ENCODE measurements at regions not wholly inside any gene's neighbourhood (a gene's known extent, or its start where the extent isn't known, plus 50 kb on each side); places are given as distances from the start of the nearest gene placed in this dataset.

DNA sequence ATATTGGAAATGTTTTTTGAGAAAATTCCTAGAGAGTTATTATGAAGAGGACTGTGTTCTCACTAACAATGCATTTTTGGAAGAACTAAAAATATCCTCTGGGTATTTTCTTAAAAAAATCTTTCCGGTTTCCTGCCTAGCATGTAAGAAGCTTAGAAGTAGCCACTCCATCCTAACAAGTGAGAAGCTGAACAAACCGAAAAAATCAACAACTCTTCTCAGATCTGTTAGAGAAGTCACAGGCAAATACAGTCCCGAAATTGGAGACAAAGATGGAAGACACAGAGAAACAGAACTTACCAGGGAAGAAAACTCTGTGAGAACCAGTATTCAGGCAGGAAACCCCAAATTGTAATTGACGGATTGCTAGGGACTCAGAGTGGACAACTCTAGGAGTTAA is 173.0 kb downstream of the KLF12 start:
- Histone ChIP-seq H3K27me3 (ENCODE audit: insufficient read depth in 3 of 3, low read length in 2 of 3) (no peaks in the 10 kb centered on the region), H3K36me3 (ENCODE audit: insufficient read depth in 1 of 2, low read depth in 1 of 2) (no peaks in the 10 kb centered on the region), H3K4me3 (no peak overlapping the region), H3K4me1 (peaks cover 10% of the 10 kb centered on the region), H3K27ac (no peak overlapping the region), H3K9me3 (no peaks in the 10 kb centered on the region)
- ATAC-seq (no peak), DNase-seq (no peak)
- TF ChIP-seq, protein P1, sequence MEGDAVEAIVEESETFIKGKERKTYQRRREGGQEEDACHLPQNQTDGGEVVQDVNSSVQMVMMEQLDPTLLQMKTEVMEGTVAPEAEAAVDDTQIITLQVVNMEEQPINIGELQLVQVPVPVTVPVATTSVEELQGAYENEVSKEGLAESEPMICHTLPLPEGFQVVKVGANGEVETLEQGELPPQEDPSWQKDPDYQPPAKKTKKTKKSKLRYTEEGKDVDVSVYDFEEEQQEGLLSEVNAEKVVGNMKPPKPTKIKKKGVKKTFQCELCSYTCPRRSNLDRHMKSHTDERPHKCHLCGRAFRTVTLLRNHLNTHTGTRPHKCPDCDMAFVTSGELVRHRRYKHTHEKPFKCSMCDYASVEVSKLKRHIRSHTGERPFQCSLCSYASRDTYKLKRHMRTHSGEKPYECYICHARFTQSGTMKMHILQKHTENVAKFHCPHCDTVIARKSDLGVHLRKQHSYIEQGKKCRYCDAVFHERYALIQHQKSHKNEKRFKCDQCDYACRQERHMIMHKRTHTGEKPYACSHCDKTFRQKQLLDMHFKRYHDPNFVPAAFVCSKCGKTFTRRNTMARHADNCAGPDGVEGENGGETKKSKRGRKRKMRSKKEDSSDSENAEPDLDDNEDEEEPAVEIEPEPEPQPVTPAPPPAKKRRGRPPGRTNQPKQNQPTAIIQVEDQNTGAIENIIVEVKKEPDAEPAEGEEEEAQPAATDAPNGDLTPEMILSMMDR (IDR thresholded peaks at IDR 0.05), result no peak
- intact Hi-C loops (cut with DNase I), result no loop called here
- 73 to 76% (median 74%) methylated on average over 4 of the region's 4 CpGs for WGBS, 3 donors

DNA sequence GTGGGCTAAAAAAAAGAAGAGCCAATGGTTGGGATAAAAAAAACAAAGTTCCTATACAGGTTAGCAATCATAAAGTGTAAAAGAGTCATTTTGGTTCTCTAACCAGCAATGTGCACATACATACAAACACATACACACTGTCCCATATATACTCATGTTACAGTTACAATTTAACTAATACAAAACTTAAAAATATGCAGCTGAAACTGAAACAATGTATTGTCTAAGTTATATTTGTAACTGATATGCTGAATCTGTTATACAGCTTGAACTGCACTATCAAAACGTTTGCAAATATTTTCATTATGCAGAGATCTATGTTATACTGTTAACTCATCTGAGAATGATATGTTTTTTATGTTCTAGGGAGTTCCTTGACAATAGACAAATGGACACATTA is 173.7 kb downstream of the KLF12 start:
- ATAC-seq, result no peak
- no peak overlapping the region for H3K27ac ChIP-seq
- WGBS, 3 donors, result 53 to 60% (median 55%) methylated on average over 1 of the region's 1 CpG
- H3K4me3 ChIP-seq, result no peak overlapping the region
- DNase-seq, result no peak
- TF ChIP-seq, protein P1 (IDR thresholded peaks at IDR 0.05), result no peak
- H3K27me3 ChIP-seq (ENCODE audit: insufficient read depth in 3 of 3, low read length in 2 of 3), result no peaks in the 10 kb centered on the region
- H3K4me1 ChIP-seq, result peaks cover 7% of the 10 kb centered on the region
- intact Hi-C loops (cut with DNase I), result no loop called here
- H3K36me3 ChIP-seq (ENCODE audit: insufficient read depth in 1 of 2, low read depth in 1 of 2), result no peaks in the 10 kb centered on the region
- no peaks in the 10 kb centered on the region for H3K9me3 ChIP-seq

DNA sequence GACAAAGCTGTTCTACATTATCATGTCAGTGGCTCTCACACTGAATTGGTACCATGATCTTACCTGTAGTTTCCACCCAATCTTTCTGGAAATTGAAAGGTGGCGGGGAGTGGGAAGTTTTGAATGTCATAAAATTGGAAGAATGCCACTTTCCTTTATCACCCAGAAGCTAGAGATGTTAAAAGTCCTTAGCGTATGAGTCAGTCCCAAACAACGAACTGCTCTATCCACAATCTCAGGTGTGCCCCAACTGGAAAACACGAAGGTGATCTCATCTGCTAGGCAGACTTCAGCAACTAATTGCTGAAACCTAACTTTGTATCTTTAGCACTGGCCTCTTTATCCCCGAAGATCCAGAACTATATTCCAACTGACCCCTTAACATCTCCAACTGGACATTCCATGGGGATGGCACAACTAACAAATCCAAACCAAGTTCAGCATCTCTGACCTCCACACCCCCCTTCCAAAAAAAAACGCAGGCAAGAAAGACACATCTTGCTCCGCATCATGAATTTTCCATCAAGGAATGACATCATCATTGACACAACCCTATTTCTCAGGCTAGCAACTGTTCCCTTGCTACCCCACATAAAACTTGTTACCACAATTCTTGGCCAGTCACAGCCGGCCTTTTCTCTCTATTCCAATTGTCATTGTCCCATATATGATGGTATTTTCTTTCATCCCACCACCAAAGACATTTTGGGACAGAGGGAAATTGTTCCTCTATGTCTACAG is 175.4 kb downstream of the KLF12 start:
- no peak for ATAC-seq
- H3K27ac ChIP-seq, result no peak overlapping the region
- intact Hi-C loops (cut with DNase I), result no loop called here

DNA sequence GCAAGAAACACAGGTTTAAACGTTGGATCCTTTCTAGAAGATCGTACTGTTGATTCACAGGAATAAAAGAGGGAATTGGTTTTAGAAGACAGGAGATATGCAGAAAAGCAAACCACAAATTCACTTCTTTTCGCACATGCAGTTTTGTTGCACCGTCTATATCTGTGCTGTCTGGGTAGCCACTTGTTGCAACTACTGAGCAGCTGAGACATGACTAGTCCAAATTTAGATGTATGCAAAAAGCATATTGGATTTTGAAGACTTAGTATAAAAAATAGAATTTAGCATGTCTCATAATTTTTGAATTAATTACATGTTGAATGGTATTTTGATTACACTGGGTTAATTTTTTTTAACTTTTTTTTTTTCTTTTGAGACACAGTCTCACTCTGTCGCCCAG is 176.3 kb downstream of the KLF12 start:
- no peak for ATAC-seq
- DNase-seq, result no peak
- H3K36me3 ChIP-seq (ENCODE audit: insufficient read depth in 1 of 2, low read depth in 1 of 2), result no peaks in the 10 kb centered on the region
- H3K27me3 ChIP-seq (ENCODE audit: insufficient read depth in 3 of 3, low read length in 2 of 3), result no peaks in the 10 kb centered on the region
- H3K4me3 ChIP-seq, result no peak overlapping the region
- intact Hi-C loops (cut with DNase I), result no loop called here
- 95 to 99% (median 96%) methylated on average over 5 of the region's 5 CpGs for WGBS, 3 donors
- no peak overlapping the region for H3K27ac ChIP-seq
- TF ChIP-seq, protein P1 (IDR thresholded peaks at IDR 0.05), result no peak
- no peaks in the 10 kb centered on the region for H3K9me3 ChIP-seq
- peaks cover 9% of the 10 kb centered on the region for H3K4me1 ChIP-seq

More for the DNA sequence above, 175.4 kb downstream of the KLF12 start:
- H3K4me3 ChIP-seq, result no peak overlapping the region
- H3K27me3 ChIP-seq (ENCODE audit: insufficient read depth in 3 of 3, low read length in 2 of 3), result no peaks in the 10 kb centered on the region
- TF ChIP-seq, protein P1 (IDR thresholded peaks at IDR 0.05), result no peak
- no peak for DNase-seq
- H3K36me3 ChIP-seq (ENCODE audit: insufficient read depth in 1 of 2, low read depth in 1 of 2), result no peaks in the 10 kb centered on the region
- no peaks in the 10 kb centered on the region for H3K9me3 ChIP-seq
- H3K4me1 ChIP-seq, result peaks cover 9% of the 10 kb centered on the region
- WGBS, 3 donors, result 89 to 93% (median 89%) methylated on average over 7 to 8 of the region's 8 CpGs
